SK-N-SH treated with all-trans-retinoic acid at 6 μM for 48 hours (cell line): ENCODE measurements at regions not wholly inside any gene's neighbourhood (a gene's known extent, or its start where the extent isn't known, plus 50 kb on each side); places are given as distances from the start of the nearest gene placed in this dataset.

Source experiments
- ATAC-seq: fragments of 200-7000 bp; cut with Tn5 transposase; 3 replicates; pipeline ENCODE4 v1.9.1; 2020; ENCODE audit warnings: mild to moderate bottlenecking, moderate library complexity
- ARNTL ChIP-seq: fragments of 450-650 bp; formaldehyde crosslinking; IDR thresholded peaks from 2 replicates; pipeline ENCODE4 v1.5.0; 2020; ENCODE audit warnings: low read depth, mild to moderate bottlenecking, moderate library complexity, borderline replicate concordance
- BACH2 ChIP-seq: fragments of 250-450 bp; sonication (Bioruptor Pico); IDR thresholded peaks from 2 replicates; pipeline ENCODE4 v1.9.0; 2021; ENCODE audit warnings: mild to moderate bottlenecking, borderline replicate concordance
- CREB5 ChIP-seq: fragments of 250-450 bp; sonication (Bioruptor Pico); IDR thresholded peaks from 2 replicates; pipeline ENCODE4 v1.5.1; 2020; ENCODE audit warnings: low read depth, mild to moderate bottlenecking, moderate library complexity
- CSDC2 ChIP-seq: fragments of 250-450 bp; sonication (Bioruptor Pico); IDR thresholded peaks from 2 replicates; pipeline ENCODE4 v1.5.0; 2020; ENCODE audit warnings: mild to moderate bottlenecking, moderate library complexity
- ISL1 ChIP-seq: fragments of 250-450 bp; sonication (Bioruptor Pico); IDR thresholded peaks from 2 replicates; pipeline ENCODE4 v2.1.2; 2022; ENCODE audit warnings: mild to moderate bottlenecking, moderate library complexity
- PPARA ChIP-seq: fragments of 250-450 bp; sonication (Bioruptor Pico); IDR thresholded peaks from 2 replicates; pipeline ENCODE4 v1.5.0; 2020; ENCODE audit warnings: mild to moderate bottlenecking, borderline replicate concordance
- RARB ChIP-seq: fragments of 250-450 bp; sonication (Bioruptor Pico); IDR thresholded peaks from 2 replicates; pipeline ENCODE4 v1.8.0; 2021; ENCODE audit warnings: mild to moderate bottlenecking, moderate library complexity
- SNAI2 ChIP-seq: fragments of 250-450 bp; sonication (Bioruptor Pico); IDR thresholded peaks from 2 replicates; pipeline ENCODE4 v1.5.0; 2020; ENCODE audit warnings: mild to moderate bottlenecking, moderate library complexity
- TOX ChIP-seq: fragments of 250-450 bp; sonication (Bioruptor Pico); IDR thresholded peaks from 2 replicates; pipeline ENCODE4 v1.8.0; 2021; ENCODE audit warnings: mild to moderate bottlenecking, moderate library complexity, borderline replicate concordance
- ZC3H10 ChIP-seq: fragments of 250-450 bp; sonication (Bioruptor Pico); IDR thresholded peaks from 2 replicates; pipeline ENCODE4 v1.5.1; 2021; ENCODE audit warnings: mild to moderate bottlenecking, moderate library complexity
- ZFP3 ChIP-seq: fragments of 250-450 bp; sonication (Bioruptor Pico); IDR thresholded peaks from 2 replicates; pipeline ENCODE4 v1.5.0; 2020; ENCODE audit warnings: mild to moderate bottlenecking, moderate library complexity
- ZFP30 ChIP-seq: fragments of 450-650 bp; formaldehyde crosslinking; IDR thresholded peaks from 2 replicates; pipeline ENCODE4 v1.5.0; 2022; ENCODE audit warnings: mild to moderate bottlenecking, moderate library complexity
- ZNF70 ChIP-seq: fragments of 450-650 bp; formaldehyde crosslinking; IDR thresholded peaks from 2 replicates; pipeline ENCODE4 v1.5.0; 2020; ENCODE audit warnings: mild to moderate bottlenecking, moderate library complexity
- TF ChIP-seq, protein P1 (sequence below): fragments of 250-450 bp; sonication (Bioruptor Pico); IDR thresholded peaks from 2 replicates; pipeline ENCODE4 v1.8.0; 2020; ENCODE audit warnings: mild to moderate bottlenecking, moderate library complexity, borderline replicate concordance
- TF ChIP-seq, protein P2 (sequence below): fragments of 250-450 bp; sonication (Bioruptor Pico); IDR thresholded peaks from 2 replicates; pipeline ENCODE4 v1.8.0; 2021; ENCODE audit warnings: low read depth, mild to moderate bottlenecking, moderate library complexity, borderline replicate concordance
- TF ChIP-seq, protein P3 (sequence below): fragments of 250-450 bp; sonication (Bioruptor Pico); IDR thresholded peaks from 2 replicates; pipeline ENCODE4 v1.5.1; 2021; ENCODE audit warnings: mild to moderate bottlenecking, moderate library complexity

DNA sequence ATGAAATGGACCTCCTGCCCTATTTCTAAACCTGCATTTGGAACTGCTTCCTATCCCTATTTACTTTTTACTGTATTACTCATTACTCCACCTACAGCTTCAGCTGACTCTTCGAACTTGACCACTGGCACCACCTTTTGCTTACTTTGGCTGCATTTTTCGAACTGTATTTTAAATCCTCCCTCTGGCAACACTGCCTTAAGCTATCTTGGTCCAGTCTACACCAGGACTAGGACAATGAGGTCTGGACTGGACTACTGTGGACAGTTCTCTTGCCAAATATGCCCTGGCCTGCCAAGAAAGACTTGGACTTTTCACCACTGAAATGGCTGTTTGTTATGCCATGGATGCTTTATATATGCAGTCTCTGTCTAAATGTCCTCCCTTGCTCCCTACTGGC lies 328.1 kb downstream of the BTG1 start:
- no peak for ATAC-seq
- TF ChIP-seq RARB (CRISPR knock-in tag), result no peak
- TF ChIP-seq BACH2 (CRISPR knock-in tag), result no peak
- no peak for TF ChIP-seq PPARA (CRISPR knock-in tag)
- no peak for TF ChIP-seq TOX (CRISPR knock-in tag)
- TF ChIP-seq ZNF70 (CRISPR knock-in tag), result no peak
- no peak for TF ChIP-seq ZC3H10 (CRISPR knock-in tag)
- TF ChIP-seq CSDC2 (CRISPR knock-in tag), result no peak
- TF ChIP-seq, protein P1, sequence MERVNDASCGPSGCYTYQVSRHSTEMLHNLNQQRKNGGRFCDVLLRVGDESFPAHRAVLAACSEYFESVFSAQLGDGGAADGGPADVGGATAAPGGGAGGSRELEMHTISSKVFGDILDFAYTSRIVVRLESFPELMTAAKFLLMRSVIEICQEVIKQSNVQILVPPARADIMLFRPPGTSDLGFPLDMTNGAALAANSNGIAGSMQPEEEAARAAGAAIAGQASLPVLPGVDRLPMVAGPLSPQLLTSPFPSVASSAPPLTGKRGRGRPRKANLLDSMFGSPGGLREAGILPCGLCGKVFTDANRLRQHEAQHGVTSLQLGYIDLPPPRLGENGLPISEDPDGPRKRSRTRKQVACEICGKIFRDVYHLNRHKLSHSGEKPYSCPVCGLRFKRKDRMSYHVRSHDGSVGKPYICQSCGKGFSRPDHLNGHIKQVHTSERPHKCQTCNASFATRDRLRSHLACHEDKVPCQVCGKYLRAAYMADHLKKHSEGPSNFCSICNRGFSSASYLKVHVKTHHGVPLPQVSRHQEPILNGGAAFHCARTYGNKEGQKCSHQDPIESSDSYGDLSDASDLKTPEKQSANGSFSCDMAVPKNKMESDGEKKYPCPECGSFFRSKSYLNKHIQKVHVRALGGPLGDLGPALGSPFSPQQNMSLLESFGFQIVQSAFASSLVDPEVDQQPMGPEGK, result no peak
- TF ChIP-seq SNAI2, result no peak
- TF ChIP-seq ARNTL (CRISPR knock-in tag), result no peak
- TF ChIP-seq ISL1 (CRISPR knock-in tag), result no peak
- TF ChIP-seq, protein P2, sequence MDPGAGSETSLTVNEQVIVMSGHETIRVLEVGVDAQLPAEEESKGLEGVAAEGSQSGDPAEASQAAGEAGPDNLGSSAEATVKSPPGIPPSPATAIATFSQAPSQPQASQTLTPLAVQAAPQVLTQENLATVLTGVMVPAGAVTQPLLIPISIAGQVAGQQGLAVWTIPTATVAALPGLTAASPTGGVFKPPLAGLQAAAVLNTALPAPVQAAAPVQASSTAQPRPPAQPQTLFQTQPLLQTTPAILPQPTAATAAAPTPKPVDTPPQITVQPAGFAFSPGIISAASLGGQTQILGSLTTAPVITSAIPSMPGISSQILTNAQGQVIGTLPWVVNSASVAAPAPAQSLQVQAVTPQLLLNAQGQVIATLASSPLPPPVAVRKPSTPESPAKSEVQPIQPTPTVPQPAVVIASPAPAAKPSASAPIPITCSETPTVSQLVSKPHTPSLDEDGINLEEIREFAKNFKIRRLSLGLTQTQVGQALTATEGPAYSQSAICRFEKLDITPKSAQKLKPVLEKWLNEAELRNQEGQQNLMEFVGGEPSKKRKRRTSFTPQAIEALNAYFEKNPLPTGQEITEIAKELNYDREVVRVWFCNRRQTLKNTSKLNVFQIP (CRISPR knock-in tag), result no peak

- no peak for ATAC-seq
- no peak for TF ChIP-seq ZFP3 (CRISPR knock-in tag)
- TF ChIP-seq RARB (CRISPR knock-in tag), result no peak
- TF ChIP-seq PPARA (CRISPR knock-in tag), result no peak
These were observed 331.9 kb downstream of the BTG1 start for GRCh38 chr12:91813701-91814100.

- ATAC-seq, result peak; percentile 84
- TF ChIP-seq ZFP3 (CRISPR knock-in tag), result no peak
- TF ChIP-seq, protein P1, result no peak
- no peak for TF ChIP-seq ZNF70 (CRISPR knock-in tag)
- no peak for TF ChIP-seq TOX (CRISPR knock-in tag)
- TF ChIP-seq CREB5 (CRISPR knock-in tag), result no peak
- TF ChIP-seq, protein P3, sequence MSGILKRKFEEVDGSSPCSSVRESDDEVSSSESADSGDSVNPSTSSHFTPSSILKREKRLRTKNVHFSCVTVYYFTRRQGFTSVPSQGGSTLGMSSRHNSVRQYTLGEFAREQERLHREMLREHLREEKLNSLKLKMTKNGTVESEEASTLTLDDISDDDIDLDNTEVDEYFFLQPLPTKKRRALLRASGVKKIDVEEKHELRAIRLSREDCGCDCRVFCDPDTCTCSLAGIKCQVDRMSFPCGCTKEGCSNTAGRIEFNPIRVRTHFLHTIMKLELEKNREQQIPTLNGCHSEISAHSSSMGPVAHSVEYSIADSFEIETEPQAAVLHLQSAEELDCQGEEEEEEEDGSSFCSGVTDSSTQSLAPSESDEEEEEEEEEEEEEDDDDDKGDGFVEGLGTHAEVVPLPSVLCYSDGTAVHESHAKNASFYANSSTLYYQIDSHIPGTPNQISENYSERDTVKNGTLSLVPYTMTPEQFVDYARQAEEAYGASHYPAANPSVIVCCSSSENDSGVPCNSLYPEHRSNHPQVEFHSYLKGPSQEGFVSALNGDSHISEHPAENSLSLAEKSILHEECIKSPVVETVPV, result no peak
- no peak for TF ChIP-seq ZFP30
- TF ChIP-seq, protein P2 (CRISPR knock-in tag), result no peak
- TF ChIP-seq ZC3H10 (CRISPR knock-in tag), result no peak
- TF ChIP-seq, all 23 proteins: peak for 0
These were observed 334.0 kb downstream of the BTG1 start for GRCh38 chr12:91811481-91812287.
